OCI-LY1 (cell line): ENCODE measurements at regions not wholly inside any gene's neighbourhood (a gene's known extent, or its start where the extent isn't known, plus 50 kb on each side); places are given as distances from the start of the nearest gene placed in this dataset.

Experiments used
- EZH2 ChIP-seq: fragments of 200-600 bp; sonication (generic), shearing (Covaris generic); IDR thresholded peaks from 2 replicates; pipeline ENCODE4 v1.8.0; 2017; ENCODE audit warnings: borderline replicate concordance, mixed run types, mild to moderate bottlenecking, antibody characterized with exemption, low read length, moderate library complexity, mixed read lengths
- TF ChIP-seq, protein P1 (sequence below): fragments of 200-600 bp; sonication (generic), shearing (Covaris generic); IDR thresholded peaks from 2 replicates; pipeline ENCODE4 v1.5.1; 2017; ENCODE audit warnings: mild to moderate bottlenecking, antibody characterized with exemption, low read length, moderate library complexity, mixed read lengths

DNA sequence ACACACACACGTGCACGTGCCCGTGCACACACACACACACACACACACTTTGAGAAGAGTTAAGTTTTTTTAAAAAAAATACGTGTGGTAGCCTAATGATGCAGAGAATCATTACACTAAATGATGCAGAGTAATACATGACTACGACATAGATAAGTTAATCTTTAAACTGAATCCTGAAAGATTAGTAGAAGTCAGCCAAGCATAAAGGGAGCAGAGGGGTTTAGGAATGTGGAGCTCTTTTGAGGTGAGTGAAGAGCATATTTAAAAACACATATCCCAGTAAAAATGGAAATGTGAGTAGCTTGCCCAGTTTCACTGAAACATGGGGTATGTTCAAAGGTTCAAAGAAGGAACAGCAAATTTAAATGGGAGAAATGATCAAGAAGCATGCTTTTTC is 61.3 kb upstream of the TYRP1 start:
- TF ChIP-seq, protein P1, sequence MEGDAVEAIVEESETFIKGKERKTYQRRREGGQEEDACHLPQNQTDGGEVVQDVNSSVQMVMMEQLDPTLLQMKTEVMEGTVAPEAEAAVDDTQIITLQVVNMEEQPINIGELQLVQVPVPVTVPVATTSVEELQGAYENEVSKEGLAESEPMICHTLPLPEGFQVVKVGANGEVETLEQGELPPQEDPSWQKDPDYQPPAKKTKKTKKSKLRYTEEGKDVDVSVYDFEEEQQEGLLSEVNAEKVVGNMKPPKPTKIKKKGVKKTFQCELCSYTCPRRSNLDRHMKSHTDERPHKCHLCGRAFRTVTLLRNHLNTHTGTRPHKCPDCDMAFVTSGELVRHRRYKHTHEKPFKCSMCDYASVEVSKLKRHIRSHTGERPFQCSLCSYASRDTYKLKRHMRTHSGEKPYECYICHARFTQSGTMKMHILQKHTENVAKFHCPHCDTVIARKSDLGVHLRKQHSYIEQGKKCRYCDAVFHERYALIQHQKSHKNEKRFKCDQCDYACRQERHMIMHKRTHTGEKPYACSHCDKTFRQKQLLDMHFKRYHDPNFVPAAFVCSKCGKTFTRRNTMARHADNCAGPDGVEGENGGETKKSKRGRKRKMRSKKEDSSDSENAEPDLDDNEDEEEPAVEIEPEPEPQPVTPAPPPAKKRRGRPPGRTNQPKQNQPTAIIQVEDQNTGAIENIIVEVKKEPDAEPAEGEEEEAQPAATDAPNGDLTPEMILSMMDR, result no peak
- TF ChIP-seq EZH2, result no peak
